HUES48 (cell line): ENCODE measurements at regions not wholly inside any gene's neighbourhood (a gene's known extent, or its start where the extent isn't known, plus 50 kb on each side); places are given as distances from the start of the nearest gene placed in this dataset.
A peak's percentile ranks its signal among the peaks of the same experiment; 100 is the strongest.

Source experiments
- H3K27ac ChIP-seq: one replicate; pipeline ENCODE4 v1.7.0; 2013; ENCODE audit warnings: low read depth, low read length, inconsistent platforms
- H3K27me3 ChIP-seq: 2 replicates; pipeline ENCODE4 v1.6.1; 2013; ENCODE audit warnings: mild to moderate bottlenecking, low read length; ENCODE audit not compliant: control insufficient read depth, insufficient read depth
- H3K36me3 ChIP-seq: 2 replicates; pipeline ENCODE4 v1.6.1; 2013; ENCODE audit warnings: low read length; ENCODE audit not compliant: control insufficient read depth, insufficient read depth
- H3K4me1 ChIP-seq: 2 replicates; pipeline ENCODE4 v1.6.1; 2013; ENCODE audit warnings: mild to moderate bottlenecking, low read length; ENCODE audit not compliant: control insufficient read depth, insufficient read depth
- H3K4me3 ChIP-seq: 2 replicates; pipeline ENCODE4 v1.5.1; 2013; ENCODE audit warnings: mild to moderate bottlenecking, low read depth, low read length
- H3K9ac ChIP-seq: 2 replicates; pipeline ENCODE4 v1.6.1; 2013; ENCODE audit warnings: mild to moderate bottlenecking, low read depth, low read length, moderate library complexity
- H3K9me3 ChIP-seq: 2 replicates; pipeline ENCODE4 v1.6.1; 2013; ENCODE audit warnings: low read length; ENCODE audit not compliant: control insufficient read depth, insufficient read depth

GRCh38 chr14:26395726-26396125, 202.1 kb downstream of the NOVA1 start:
- H3K4me1 ChIP-seq, result peaks cover 31% of the 10 kb centered on the region
- H3K4me3 ChIP-seq, result no peak overlapping the region
- no peak overlapping the region for H3K27ac ChIP-seq
- no peaks in the 10 kb centered on the region for H3K36me3 ChIP-seq
- no peaks in the 10 kb centered on the region for H3K9me3 ChIP-seq
- H3K27me3 ChIP-seq, result no peaks in the 10 kb centered on the region
- H3K9ac ChIP-seq, result no peak overlapping the region

GRCh38 chr14:26394150-26394810, 203.6 kb downstream of the NOVA1 start:
- Histone ChIP-seq H3K9me3 (no peaks in the 10 kb centered on the region), H3K4me1 (peaks cover 31% of the 10 kb centered on the region), H3K9ac (no peak overlapping the region), H3K4me3 (no peak overlapping the region), H3K36me3 (no peaks in the 10 kb centered on the region), H3K27ac (peak overlapping the region; percentile 14), H3K27me3 (no peaks in the 10 kb centered on the region)

- H3K27me3 ChIP-seq, result no peaks in the 10 kb centered on the region
- H3K27ac ChIP-seq, result no peak overlapping the region
- no peaks in the 10 kb centered on the region for H3K9me3 ChIP-seq
- H3K9ac ChIP-seq, result no peak overlapping the region
- H3K36me3 ChIP-seq, result no peaks in the 10 kb centered on the region
- no peak overlapping the region for H3K4me3 ChIP-seq
- H3K4me1 ChIP-seq, result peaks cover 31% of the 10 kb centered on the region
These were observed 205.3 kb downstream of the NOVA1 start for GRCh38 chr14:26392498-26392897.

- Histone ChIP-seq H3K27me3 (no peaks in the 10 kb centered on the region), H3K9ac (no peak overlapping the region), H3K36me3 (no peaks in the 10 kb centered on the region), H3K4me3 (no peak overlapping the region), H3K9me3 (no peaks in the 10 kb centered on the region), H3K4me1 (peaks cover 29% of the 10 kb centered on the region), H3K27ac (no peak overlapping the region)
These were observed 208.0 kb downstream of the NOVA1 start for GRCh38 chr14:26389646-26390508.

GRCh38 chr14:26385310-26385709, 212.5 kb downstream of the NOVA1 start:
- H3K4me3 ChIP-seq, result no peak overlapping the region
- no peak overlapping the region for H3K27ac ChIP-seq
- no peaks in the 10 kb centered on the region for H3K27me3 ChIP-seq
- no peaks in the 10 kb centered on the region for H3K4me1 ChIP-seq
- no peaks in the 10 kb centered on the region for H3K9me3 ChIP-seq
- no peak overlapping the region for H3K9ac ChIP-seq
- H3K36me3 ChIP-seq, result no peaks in the 10 kb centered on the region

- no peaks in the 10 kb centered on the region for H3K36me3 ChIP-seq
- no peaks in the 10 kb centered on the region for H3K4me1 ChIP-seq
- H3K27ac ChIP-seq, result peak overlapping the region; percentile 24
- H3K9ac ChIP-seq, result no peak overlapping the region
- no peak overlapping the region for H3K4me3 ChIP-seq
- H3K9me3 ChIP-seq, result peaks cover 14% of the 10 kb centered on the region
- no peaks in the 10 kb centered on the region for H3K27me3 ChIP-seq
These were observed 214.7 kb downstream of the NOVA1 start for GRCh38 chr14:26382901-26383685.

- Histone ChIP-seq H3K36me3 (no peaks in the 10 kb centered on the region), H3K27me3 (no peaks in the 10 kb centered on the region), H3K9me3 (peaks cover 19% of the 10 kb centered on the region), H3K27ac (no peak overlapping the region), H3K9ac (no peak overlapping the region), H3K4me1 (no peaks in the 10 kb centered on the region), H3K4me3 (no peak overlapping the region)
These were observed 216.4 kb downstream of the NOVA1 start for GRCh38 chr14:26381405-26381804.

- no peaks in the 10 kb centered on the region for H3K4me1 ChIP-seq
- H3K9me3 ChIP-seq, result peaks cover 19% of the 10 kb centered on the region
- H3K4me3 ChIP-seq, result no peak overlapping the region
- no peak overlapping the region for H3K27ac ChIP-seq
- H3K9ac ChIP-seq, result no peak overlapping the region
- H3K36me3 ChIP-seq, result no peaks in the 10 kb centered on the region
- H3K27me3 ChIP-seq, result no peaks in the 10 kb centered on the region
These were observed 217.2 kb downstream of the NOVA1 start for GRCh38 chr14:26380637-26381036.

- H3K27ac ChIP-seq, result no peak overlapping the region
- H3K27me3 ChIP-seq, result no peaks in the 10 kb centered on the region
- H3K4me3 ChIP-seq, result no peak overlapping the region
- H3K36me3 ChIP-seq, result no peaks in the 10 kb centered on the region
- H3K4me1 ChIP-seq, result no peaks in the 10 kb centered on the region
- peaks cover 19% of the 10 kb centered on the region for H3K9me3 ChIP-seq
- no peak overlapping the region for H3K9ac ChIP-seq
These were observed 217.9 kb downstream of the NOVA1 start for GRCh38 chr14:26379951-26380350.

- H3K27me3 ChIP-seq, result no peaks in the 10 kb centered on the region
- H3K9ac ChIP-seq, result no peak overlapping the region
- H3K4me1 ChIP-seq, result no peaks in the 10 kb centered on the region
- H3K9me3 ChIP-seq, result peaks cover 19% of the 10 kb centered on the region
- H3K36me3 ChIP-seq, result no peaks in the 10 kb centered on the region
- no peak overlapping the region for H3K4me3 ChIP-seq
- H3K27ac ChIP-seq, result no peak overlapping the region
These were observed 220.7 kb downstream of the NOVA1 start for GRCh38 chr14:26377150-26377549.

- H3K4me3 ChIP-seq, result no peak overlapping the region
- no peaks in the 10 kb centered on the region for H3K9me3 ChIP-seq
- H3K36me3 ChIP-seq, result no peaks in the 10 kb centered on the region
- no peak overlapping the region for H3K27ac ChIP-seq
- H3K27me3 ChIP-seq, result no peaks in the 10 kb centered on the region
- no peak overlapping the region for H3K9ac ChIP-seq
- H3K4me1 ChIP-seq, result no peaks in the 10 kb centered on the region
These were observed 227.7 kb downstream of the NOVA1 start for GRCh38 chr14:26370115-26370514.
